ENCODE measurements at regions not wholly inside any gene's neighbourhood (a gene's known extent, or its start where the extent isn't known, plus 50 kb on each side); places are given as distances from the start of the nearest gene placed in this dataset.

GRCh38 chr1:34398916-34399275, 222.2 kb downstream of the C1orf94 start:
- no peak for TF ChIP-seq FOXP2 (optimal IDR thresholded peaks at IDR 0.05; ENCODE audit: borderline replicate concordance, extremely low read depth, extremely low read length, insufficient read depth)
- TF ChIP-seq REST (IDR thresholded peaks at IDR 0.05; ENCODE audit: insufficient read depth in 1 of 2, low read depth in 2 of 2, low read length in 2 of 2) = no peak
- TF ChIP-seq SIN3A (IDR thresholded peaks at IDR 0.05; ENCODE audit: borderline replicate concordance, insufficient read depth, low read length) = no peak

GRCh38 chr1:34400675-34401074, 224.0 kb downstream of the C1orf94 start:
- TF ChIP-seq SIN3A (IDR thresholded peaks at IDR 0.05; ENCODE audit: borderline replicate concordance, insufficient read depth, low read length) = no peak
- no peak for TF ChIP-seq FOXP2 (optimal IDR thresholded peaks at IDR 0.05; ENCODE audit: borderline replicate concordance, extremely low read depth, extremely low read length, insufficient read depth)
- TF ChIP-seq REST (IDR thresholded peaks at IDR 0.05; ENCODE audit: insufficient read depth in 1 of 2, low read depth in 2 of 2, low read length in 2 of 2) = no peak
- no peak for TF ChIP-seq POLR2AphosphoS5 (IDR thresholded peaks at IDR 0.05; ENCODE audit: low read depth, low read length)
- no peak for TF ChIP-seq TAF1 (IDR thresholded peaks at IDR 0.05; ENCODE audit: borderline replicate concordance, insufficient read depth, low read length)

- TF ChIP-seq TAF1 (IDR thresholded peaks at IDR 0.05; ENCODE audit: borderline replicate concordance, insufficient read depth, low read length) (no peak), SIN3A (IDR thresholded peaks at IDR 0.05; ENCODE audit: borderline replicate concordance, insufficient read depth, low read length) (no peak), POLR2AphosphoS5 (IDR thresholded peaks at IDR 0.05; ENCODE audit: low read depth, low read length) (no peak), FOXP2 (optimal IDR thresholded peaks at IDR 0.05; ENCODE audit: borderline replicate concordance, extremely low read depth, extremely low read length, insufficient read depth) (no peak)
Measured at GRCh38 chr1:34403156-34403555, 226.4 kb downstream of the C1orf94 start.

- TF ChIP-seq SIN3A (IDR thresholded peaks at IDR 0.05; ENCODE audit: borderline replicate concordance, insufficient read depth, low read length) (no peak), REST (IDR thresholded peaks at IDR 0.05; ENCODE audit: insufficient read depth in 1 of 2, low read depth in 2 of 2, low read length in 2 of 2) (no peak)
Measured at GRCh38 chr1:34404804-34405203, 228.1 kb downstream of the C1orf94 start.

GRCh38 chr1:34405266-34405959, 228.7 kb downstream of the C1orf94 start:
- TF ChIP-seq TAF1 (IDR thresholded peaks at IDR 0.05; ENCODE audit: borderline replicate concordance, insufficient read depth, low read length) (no peak), POLR2AphosphoS5 (IDR thresholded peaks at IDR 0.05; ENCODE audit: low read depth, low read length) (no peak), REST (IDR thresholded peaks at IDR 0.05; ENCODE audit: insufficient read depth in 1 of 2, low read depth in 2 of 2, low read length in 2 of 2) (no peak), FOXP2 (optimal IDR thresholded peaks at IDR 0.05; ENCODE audit: borderline replicate concordance, extremely low read depth, extremely low read length, insufficient read depth) (no peak)

All from PFSK-1 (cell line).